ENCODE measurements at regions not wholly inside any gene's neighbourhood (a gene's known extent, or its start where the extent isn't known, plus 50 kb on each side); places are given as distances from the start of the nearest gene placed in this dataset.
A peak's percentile ranks its signal among the peaks of the same experiment; 100 is the strongest.

DNA sequence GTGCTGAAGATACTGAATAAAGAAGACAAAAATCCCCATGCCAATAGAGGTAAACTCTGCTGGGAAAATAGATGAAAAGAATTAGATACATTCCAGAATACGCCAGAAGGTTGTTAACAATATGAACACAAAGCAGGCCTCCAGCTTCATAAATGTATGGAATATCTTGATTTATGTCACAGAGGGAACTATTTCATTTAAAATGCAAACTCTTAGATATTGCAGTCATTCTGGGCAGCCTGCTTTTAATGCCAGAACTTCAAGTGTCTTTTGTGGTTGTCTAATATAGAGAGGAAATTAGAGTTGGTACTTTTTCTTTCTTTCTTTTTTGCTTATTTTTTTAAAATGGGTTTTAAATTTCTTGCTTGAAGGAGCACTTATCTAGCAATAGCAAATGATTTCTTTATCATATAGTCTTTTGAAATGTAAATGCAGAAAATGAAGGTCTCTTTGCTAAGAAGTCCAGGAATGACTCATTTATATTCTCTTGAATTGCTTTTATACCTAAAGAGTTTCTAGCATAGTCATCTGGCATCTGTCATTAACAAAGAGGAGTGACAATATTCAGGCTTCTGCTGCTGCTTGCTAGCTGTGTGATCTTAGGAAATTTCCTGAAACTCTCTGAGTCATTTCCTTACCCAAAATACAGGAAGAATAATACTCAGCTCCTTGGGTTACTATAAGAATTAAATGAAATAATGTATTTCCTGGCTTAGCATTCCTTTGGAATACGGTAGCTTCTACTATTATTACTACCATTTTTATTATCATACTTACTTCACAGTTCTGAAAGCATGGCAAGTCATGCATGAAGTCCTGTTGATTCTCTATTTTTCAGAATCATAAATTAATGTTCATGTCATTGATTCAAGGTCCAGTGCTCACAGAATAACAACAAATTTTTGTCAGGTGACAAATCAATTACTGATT lies 527.6 kb downstream of the DIPK2A start:
- Mint-ChIP-seq H3K4me3 (no peak overlapping the region), H3K36me3 (no peaks in the 10 kb centered on the region), H3K9me3 (peaks cover 0 to 15% (median 4%) of the 10 kb centered on the region in 7 donors), H3K27ac (peak overlapping the region in 2 of 7 donors; percentile 35 to 51), H3K27me3 (ENCODE audit: low read depth in 3 of 3) (peaks cover 0 to 3% (median 0%) of the 10 kb centered on the region in 3 donors), H3K4me1 (no peaks in the 10 kb centered on the region)
- peak in 1 of 3 donors; percentile 65 for DNase-seq
- no peaks in the 10 kb centered on the region for H4K20me1 ChIP-seq (ENCODE audit: insufficient read depth, low read length)
- TF ChIP-seq, protein P1, sequence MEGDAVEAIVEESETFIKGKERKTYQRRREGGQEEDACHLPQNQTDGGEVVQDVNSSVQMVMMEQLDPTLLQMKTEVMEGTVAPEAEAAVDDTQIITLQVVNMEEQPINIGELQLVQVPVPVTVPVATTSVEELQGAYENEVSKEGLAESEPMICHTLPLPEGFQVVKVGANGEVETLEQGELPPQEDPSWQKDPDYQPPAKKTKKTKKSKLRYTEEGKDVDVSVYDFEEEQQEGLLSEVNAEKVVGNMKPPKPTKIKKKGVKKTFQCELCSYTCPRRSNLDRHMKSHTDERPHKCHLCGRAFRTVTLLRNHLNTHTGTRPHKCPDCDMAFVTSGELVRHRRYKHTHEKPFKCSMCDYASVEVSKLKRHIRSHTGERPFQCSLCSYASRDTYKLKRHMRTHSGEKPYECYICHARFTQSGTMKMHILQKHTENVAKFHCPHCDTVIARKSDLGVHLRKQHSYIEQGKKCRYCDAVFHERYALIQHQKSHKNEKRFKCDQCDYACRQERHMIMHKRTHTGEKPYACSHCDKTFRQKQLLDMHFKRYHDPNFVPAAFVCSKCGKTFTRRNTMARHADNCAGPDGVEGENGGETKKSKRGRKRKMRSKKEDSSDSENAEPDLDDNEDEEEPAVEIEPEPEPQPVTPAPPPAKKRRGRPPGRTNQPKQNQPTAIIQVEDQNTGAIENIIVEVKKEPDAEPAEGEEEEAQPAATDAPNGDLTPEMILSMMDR (IDR thresholded peaks at IDR 0.05) = no peak
- no peaks in the 10 kb centered on the region for H3K36me3 ChIP-seq (replicated peaks in 1 of 2; ENCODE audit: control insufficient read depth in 1 of 2, insufficient read depth in 2 of 2, low read length in 2 of 2)
- no peak overlapping the region for H3K4me2 ChIP-seq (replicated peaks; ENCODE audit: extremely low read depth, low read length, poor library complexity, severe bottlenecking)
- no peaks in the 10 kb centered on the region for H3K27me3 ChIP-seq (ENCODE audit: control insufficient read depth in 2 of 2, insufficient read depth in 2 of 2, low read length in 2 of 2)
- no peak overlapping the region for H3K4me3 ChIP-seq (replicated peaks in 1 of 3; ENCODE audit: low read depth in 2 of 3, low read length in 3 of 3)
- peaks cover 0 to 5% of the 10 kb centered on the region in 2 donors for H3K4me1 ChIP-seq (ENCODE audit: control insufficient read depth in 1 of 2, insufficient read depth in 2 of 2, low read length in 2 of 2)
- WGBS (ENCODE audit: insufficient coverage) = no CpG with 5 or more reads among the region's 2 CpGs
- intact Hi-C loops (cut with micrococcal nuclease) = no loop called here
- H3K79me2 ChIP-seq (ENCODE audit: insufficient read depth, low read length) = no peaks in the 10 kb centered on the region
- H3K9ac ChIP-seq (ENCODE audit: insufficient read depth, low read length, poor library complexity, severe bottlenecking) = no peak overlapping the region
- H3K27ac ChIP-seq (ENCODE audit: low read depth in 1 of 2, low read length in 2 of 2) = no peak overlapping the region
- no peak overlapping the region for H2AFZ ChIP-seq (ENCODE audit: insufficient read depth, low read depth, low read length, poor library complexity, severe bottlenecking)
- peaks cover 3 to 12% of the 10 kb centered on the region in 2 donors for H3K9me3 ChIP-seq (replicated peaks in 1 of 2; ENCODE audit: control insufficient read depth in 1 of 2, insufficient read depth in 1 of 2, low read length in 2 of 2)

DNA sequence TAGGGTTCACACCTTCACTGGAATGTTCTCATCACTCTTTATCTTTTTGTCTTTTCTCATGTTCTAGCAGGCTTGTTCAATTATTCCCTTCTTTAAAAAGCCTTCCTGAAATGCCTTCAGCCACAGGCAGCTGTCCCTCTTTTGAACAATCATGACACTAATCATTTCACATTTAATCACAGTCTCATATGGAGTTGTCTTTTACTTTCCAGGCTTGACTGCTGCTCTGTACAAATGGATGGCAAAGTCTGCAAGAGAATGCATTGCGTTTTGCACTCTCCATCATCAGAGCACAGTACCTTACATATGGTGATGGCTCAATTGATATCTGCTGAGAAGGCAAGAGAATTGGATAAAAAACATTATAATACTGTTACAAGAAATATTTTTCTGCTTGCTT lies 529.8 kb downstream of the DIPK2A start:
- Histone ChIP-seq H3K27me3 (ENCODE audit: control insufficient read depth in 2 of 2, insufficient read depth in 2 of 2, low read length in 2 of 2) (no peaks in the 10 kb centered on the region), H3K4me3 (replicated peaks in 1 of 3; ENCODE audit: low read depth in 2 of 3, low read length in 3 of 3) (no peak overlapping the region), H4K20me1 (ENCODE audit: insufficient read depth, low read length) (no peaks in the 10 kb centered on the region), H3K79me2 (ENCODE audit: insufficient read depth, low read length) (no peaks in the 10 kb centered on the region), H3K9me3 (replicated peaks in 1 of 2; ENCODE audit: control insufficient read depth in 1 of 2, insufficient read depth in 1 of 2, low read length in 2 of 2) (peaks cover 0 to 5% of the 10 kb centered on the region in 2 donors), H3K36me3 (replicated peaks in 1 of 2; ENCODE audit: control insufficient read depth in 1 of 2, insufficient read depth in 2 of 2, low read length in 2 of 2) (no peaks in the 10 kb centered on the region), H3K27ac (ENCODE audit: low read depth in 1 of 2, low read length in 2 of 2) (no peak overlapping the region), H3K4me2 (replicated peaks; ENCODE audit: extremely low read depth, low read length, poor library complexity, severe bottlenecking) (no peak overlapping the region), H2AFZ (ENCODE audit: insufficient read depth, low read depth, low read length, poor library complexity, severe bottlenecking) (no peak overlapping the region), H3K4me1 (ENCODE audit: control insufficient read depth in 1 of 2, insufficient read depth in 2 of 2, low read length in 2 of 2) (peaks cover 0 to 5% of the 10 kb centered on the region in 2 donors), H3K9ac (ENCODE audit: insufficient read depth, low read length, poor library complexity, severe bottlenecking) (no peak overlapping the region)
- peaks cover 0 to 3% (median 0%) of the 10 kb centered on the region in 3 donors for H3K27me3 Mint-ChIP-seq (ENCODE audit: low read depth in 3 of 3)
- no peak for DNase-seq
- peaks cover 0 to 7% (median 2%) of the 10 kb centered on the region in 7 donors for H3K9me3 Mint-ChIP-seq
- TF ChIP-seq, protein P1 (IDR thresholded peaks at IDR 0.05) = no peak
- no CpG with 5 or more reads among the region's 1 CpG for WGBS (ENCODE audit: insufficient coverage)
- H3K4me1 Mint-ChIP-seq = no peaks in the 10 kb centered on the region
- no peaks in the 10 kb centered on the region for H3K36me3 Mint-ChIP-seq
- no peak overlapping the region for H3K27ac Mint-ChIP-seq
- intact Hi-C loops (cut with micrococcal nuclease) = no loop called here
- no peak overlapping the region for H3K4me3 Mint-ChIP-seq

Data from CD14-positive monocyte (primary cell).